Right lobe of liver (tissue), 6 donors: ENCODE measurements at regions not wholly inside any gene's neighbourhood (a gene's known extent, or its start where the extent isn't known, plus 50 kb on each side); places are given as distances from the start of the nearest gene placed in this dataset.

ENCODE experiments used
- ATAC-seq, 4 donors: fragments of 200-7000 bp; cut with Tn5 transposase; one replicate each; pipeline ENCODE4 v1.9.1; 2020; ENCODE audit warnings: mild to moderate bottlenecking in 4 of 4, moderate library complexity in 4 of 4
- DNase-seq, 3 donors: peaks; one replicate each; pipeline ENCODE4 v3.0.0-alpha.2; 2020
- H3K27ac ChIP-seq, 3 donors: fragments of 200-600 bp; one replicate each; pipeline ENCODE4 v1.8.0; 2022
- H3K27me3 ChIP-seq, 2 donors: fragments of 200-600 bp; one replicate each; pipeline ENCODE4 v1.8.0; 2022
- H3K36me3 ChIP-seq, 4 donors: fragments of 200-600 bp; sonication (generic) in 1 of 4; one replicate each; pipeline versions ENCODE4 v1.5.1 to v1.8.0; 2017 to 2022; ENCODE audit warnings: control low read depth in 1 of 4
- H3K4me1 ChIP-seq, 4 donors: fragments of 200-600 bp; sonication (generic) in 1 of 4; one replicate each; pipeline versions ENCODE4 v1.5.1 to v1.8.0; 2017 to 2022; ENCODE audit warnings: control low read depth in 1 of 4
- H3K4me3 ChIP-seq, 3 donors: fragments of 200-600 bp; one replicate each; pipeline ENCODE4 v1.8.0; 2022
- H3K9me3 ChIP-seq, 4 donors: fragments of 200-600 bp; sonication (generic) in 1 of 4; one replicate each; pipeline versions ENCODE4 v1.5.1 to v1.8.0; 2017 to 2022; ENCODE audit warnings: control low read depth in 1 of 4
- POLR2A ChIP-seq: fragments of 450-650 bp; IDR thresholded peaks from one replicate; pipeline ENCODE4 v1.6.1; 2017; ENCODE audit warnings: antibody characterized with exemption, mild to moderate bottlenecking
- WGBS: methylation state at CpG from one replicate; pipeline ENCODE4 v1.1.6; 2018; ENCODE audit warnings: low coverage, low lambda C conversion rate; ENCODE audit not compliant: insufficient coverage; ENCODE audit errors: missing lambda C conversion rate; 5-methylcytosine and 5-hydroxymethylcytosine counted together
- intact Hi-C, 2 donors: fragments of 100-400 bp; cut with DNase I; formaldehyde crosslinking; loops; one replicate each; pipeline versions ENCODE4 v1.11.2 to v1.14.1; 2022
- TF ChIP-seq, protein P1 (sequence below), 4 donors: fragments of 200-600 bp in 3 of 4; fragments of 450-650 bp in 1 of 4; IDR thresholded peaks; one replicate each; pipeline versions ENCODE4 v1.5.1 to v1.8.0; 2016 to 2022; ENCODE audit warnings: antibody characterized with exemption in 4 of 4, mild to moderate bottlenecking in 2 of 4
- donor health status: DM: no; HTN: yes; CAD: no.
- donor health status: DM: no; HTN: no; CAD: no.
- donor health status: DM: no; HTN: no; CAD: no.
- donor health status: DM: no; HTN: yes; CAD: no.
- donor health status: DM: no; HTN: yes; CAD: no.

- 43% methylated on average over 5 of the region's 5 CpGs for WGBS
- H3K27ac ChIP-seq: no peak overlapping the region
- no peaks in the 10 kb centered on the region for H3K9me3 ChIP-seq
- ATAC-seq (no peak), DNase-seq (no peak)
- no peak overlapping the region for H3K4me3 ChIP-seq
- no peaks in the 10 kb centered on the region for H3K27me3 ChIP-seq
- no peaks in the 10 kb centered on the region for H3K4me1 ChIP-seq
- intact Hi-C loops: no loop called here
- no peaks in the 10 kb centered on the region for H3K36me3 ChIP-seq
- TF ChIP-seq, protein P1, sequence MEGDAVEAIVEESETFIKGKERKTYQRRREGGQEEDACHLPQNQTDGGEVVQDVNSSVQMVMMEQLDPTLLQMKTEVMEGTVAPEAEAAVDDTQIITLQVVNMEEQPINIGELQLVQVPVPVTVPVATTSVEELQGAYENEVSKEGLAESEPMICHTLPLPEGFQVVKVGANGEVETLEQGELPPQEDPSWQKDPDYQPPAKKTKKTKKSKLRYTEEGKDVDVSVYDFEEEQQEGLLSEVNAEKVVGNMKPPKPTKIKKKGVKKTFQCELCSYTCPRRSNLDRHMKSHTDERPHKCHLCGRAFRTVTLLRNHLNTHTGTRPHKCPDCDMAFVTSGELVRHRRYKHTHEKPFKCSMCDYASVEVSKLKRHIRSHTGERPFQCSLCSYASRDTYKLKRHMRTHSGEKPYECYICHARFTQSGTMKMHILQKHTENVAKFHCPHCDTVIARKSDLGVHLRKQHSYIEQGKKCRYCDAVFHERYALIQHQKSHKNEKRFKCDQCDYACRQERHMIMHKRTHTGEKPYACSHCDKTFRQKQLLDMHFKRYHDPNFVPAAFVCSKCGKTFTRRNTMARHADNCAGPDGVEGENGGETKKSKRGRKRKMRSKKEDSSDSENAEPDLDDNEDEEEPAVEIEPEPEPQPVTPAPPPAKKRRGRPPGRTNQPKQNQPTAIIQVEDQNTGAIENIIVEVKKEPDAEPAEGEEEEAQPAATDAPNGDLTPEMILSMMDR (IDR thresholded peaks at IDR 0.05): no peak
Observed at GRCh38 chr12:42786400-42787148, 197.0 kb upstream of the PRICKLE1 start.

- ATAC-seq: no peak
- no peaks in the 10 kb centered on the region for H3K4me1 ChIP-seq
- no peaks in the 10 kb centered on the region for H3K9me3 ChIP-seq
- DNase-seq: no peak
- no peak overlapping the region for H3K27ac ChIP-seq
- no peaks in the 10 kb centered on the region for H3K27me3 ChIP-seq
- TF ChIP-seq, protein P1 (IDR thresholded peaks at IDR 0.05): no peak
- TF ChIP-seq POLR2A: no peak
- 41% methylated on average over 2 of the region's 2 CpGs for WGBS
- H3K4me3 ChIP-seq: no peak overlapping the region
- no peaks in the 10 kb centered on the region for H3K36me3 ChIP-seq
- intact Hi-C loops: no loop called here
Observed at GRCh38 chr12:42785944-42786343, 196.4 kb upstream of the PRICKLE1 start.

DNA sequence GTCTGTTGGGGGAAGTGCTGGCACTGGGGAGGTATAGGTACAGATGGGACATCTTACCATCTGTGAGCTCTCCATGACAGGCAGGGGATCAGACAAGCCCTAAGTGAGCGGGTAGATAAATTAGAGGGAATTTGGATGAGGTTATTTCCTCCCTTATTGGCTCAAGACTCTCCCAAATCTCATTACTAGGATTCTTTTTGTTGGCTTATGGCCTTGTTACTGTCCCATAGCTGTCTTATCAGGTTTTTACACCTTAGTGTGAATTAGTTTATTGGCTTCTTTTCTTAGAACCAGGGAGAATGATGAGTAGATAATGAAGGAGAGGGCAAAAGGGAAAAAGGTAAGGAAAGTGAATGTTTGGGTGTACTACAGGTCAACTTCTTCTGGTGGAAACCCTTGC lies 191.1 kb upstream of the PRICKLE1 start:
- no peaks in the 10 kb centered on the region for H3K4me1 ChIP-seq
- DNase-seq (no peak), ATAC-seq (no peak)
- H3K27me3 ChIP-seq: no peaks in the 10 kb centered on the region
- H3K9me3 ChIP-seq: no peaks in the 10 kb centered on the region
- no peak overlapping the region for H3K27ac ChIP-seq
- WGBS: 33% methylated on average over 1 of the region's 1 CpG
- intact Hi-C loops: no loop called here
- no peak overlapping the region for H3K4me3 ChIP-seq
- no peaks in the 10 kb centered on the region for H3K36me3 ChIP-seq
- TF ChIP-seq, protein P1 (IDR thresholded peaks at IDR 0.05): no peak
- no peak for TF ChIP-seq POLR2A

DNA sequence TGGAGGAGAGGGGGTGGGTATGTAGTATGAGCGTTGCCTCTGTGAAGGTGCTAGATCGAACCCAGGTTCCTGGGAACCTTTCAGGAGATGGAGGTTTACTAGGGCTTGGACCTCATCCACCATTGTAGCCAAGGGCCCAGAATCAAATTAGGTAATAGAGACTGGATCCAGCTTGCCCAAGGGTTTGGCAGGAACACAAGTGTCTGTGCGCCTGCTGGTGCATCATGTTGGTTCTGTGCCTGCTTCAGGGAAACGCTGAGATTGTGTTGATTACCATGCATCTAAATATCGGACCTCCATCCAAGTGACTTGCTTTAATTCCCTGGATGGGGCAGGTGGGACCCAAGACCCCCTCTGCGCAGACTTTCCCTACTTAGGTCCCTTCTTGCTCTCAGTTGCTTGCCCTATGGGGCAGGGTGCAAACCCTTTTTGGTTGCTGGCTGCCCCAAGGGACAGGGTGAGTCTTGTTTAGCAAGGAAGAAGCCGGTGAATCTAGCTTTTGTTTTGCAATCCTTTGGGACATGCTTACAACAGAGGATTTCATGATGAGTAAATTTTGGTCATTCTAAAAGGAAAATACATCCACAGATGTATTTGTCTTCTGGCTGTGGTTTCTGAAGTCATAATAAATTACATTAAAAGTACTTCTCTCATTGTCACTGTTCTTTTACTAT lies 189.8 kb upstream of the PRICKLE1 start:
- Histone ChIP-seq H3K27me3 (no peaks in the 10 kb centered on the region), H3K4me3 (no peak overlapping the region), H3K27ac (no peak overlapping the region), H3K4me1 (no peaks in the 10 kb centered on the region), H3K36me3 (no peaks in the 10 kb centered on the region), H3K9me3 (no peaks in the 10 kb centered on the region)
- intact Hi-C loops: no loop called here
- TF ChIP-seq, protein P1 (IDR thresholded peaks at IDR 0.05): no peak
- TF ChIP-seq POLR2A: no peak
- 72% methylated on average over 3 of the region's 7 CpGs for WGBS
- ATAC-seq (no peak), DNase-seq (no peak)
